GM12878 (cell line): ENCODE measurements at regions not wholly inside any gene's neighbourhood (a gene's known extent, or its start where the extent isn't known, plus 50 kb on each side); places are given as distances from the start of the nearest gene placed in this dataset.

ENCODE experiments used
- ATAC-seq: fragments of 200-7000 bp; cut with Tn5 transposase; 3 replicates; pipeline ENCODE4 v1.9.1; 2020; ENCODE audit warnings: mild to moderate bottlenecking, moderate library complexity
- BruUV-seq: library from RNA; stranded (reverse); fragments of 400-500 nt; replicated peaks from 2 replicates; lab custom pipeline; 2021; lab: Mats Ljungman, UMichigan
- CTCF ChIA-PET: fragments of 300-600 bp; sonication (Branson Sonifier 250); formaldehyde crosslinking; extraction: SDS; loops from one replicate; lab custom pipeline; 2021; ENCODE audit warnings: inconsistent platforms; lab: Yijun Ruan, JAX
- POLR2A ChIA-PET: fragments of 350-600 bp; formaldehyde crosslinking; extraction: SDS; loops from one replicate; lab custom pipeline; 2021; ENCODE audit warnings: inconsistent platforms; lab: Charles Lee
- RAD21 ChIA-PET: fragments of 300-600 bp; sonication (Branson Sonifier 250); formaldehyde crosslinking; loops from one replicate; lab custom pipeline; 2023; ENCODE audit warnings: antibody characterized with exemption; ENCODE audit not compliant: unreplicated experiment; lab: Charles Lee
- SMC1A ChIA-PET: fragments of 300-600 bp; sonication (Branson Sonifier 250); formaldehyde crosslinking; loops from one replicate; lab custom pipeline; 2023; ENCODE audit not compliant: unreplicated experiment, uncharacterized antibody; lab: Charles Lee
- DNase-seq: peaks from one replicate; pipeline ENCODE4 v3.0.0-alpha.2; 2011; ENCODE audit warnings: low read depth, low spot score
- FAIRE-seq: peaks from 3 replicates; lab custom pipeline; 2011; peaks lifted over from hg19 to GRCh38; lab: Jason Lieb, UNC
- H2AFZ ChIP-seq: 2 replicates; pipeline ENCODE4 v1.6.0; 2011; ENCODE audit warnings: low read depth, low read length, control low read depth; ENCODE audit not compliant: control insufficient read depth
- H3K27ac ChIP-seq: 2 replicates; pipeline ENCODE4 v1.5.1; 2011; ENCODE audit warnings: control low read depth; ENCODE audit not compliant: control insufficient read depth, insufficient read depth
- H3K27me3 ChIP-seq, 2 experiments: replicated peaks in 1 of 2; 2 replicates each; pipeline versions ENCODE4 v1.6.0 to v1.6.1; 2011; ENCODE audit warnings: low read length in 1 of 2; ENCODE audit not compliant: control insufficient read depth in 2 of 2, insufficient read depth in 2 of 2
- H3K36me3 ChIP-seq, 2 experiments: 2 replicates each; pipeline ENCODE4 v1.5.1; 2011; ENCODE audit warnings: low read length in 1 of 2; ENCODE audit not compliant: control insufficient read depth in 2 of 2, insufficient read depth in 2 of 2
- H3K4me1 ChIP-seq: 2 replicates; pipeline ENCODE4 v1.6.1; 2011; ENCODE audit warnings: mild to moderate bottlenecking, low read length, moderate library complexity, mixed read lengths; ENCODE audit not compliant: control insufficient read depth, insufficient read depth
- H3K4me2 ChIP-seq: 2 replicates; pipeline ENCODE4 v1.6.0; 2011; ENCODE audit warnings: control low read depth; ENCODE audit not compliant: control insufficient read depth, insufficient read depth
- H3K4me3 ChIP-seq: fragments of 200-600 bp; sonication (generic); 2 replicates; pipeline ENCODE4 v1.5.1; 2016
- H3K79me2 ChIP-seq: 2 replicates; pipeline ENCODE4 v1.6.0; 2011; ENCODE audit warnings: low read length; ENCODE audit not compliant: control insufficient read depth, insufficient read depth
- H3K9ac ChIP-seq: 2 replicates; pipeline ENCODE4 v1.8.0; 2011; ENCODE audit warnings: low read length, control low read depth, mixed read lengths; ENCODE audit not compliant: control insufficient read depth, insufficient read depth
- H3K9me3 ChIP-seq: replicated peaks from 3 replicates; pipeline ENCODE4 v1.5.1; 2011; ENCODE audit warnings: mild to moderate bottlenecking, low read length; ENCODE audit not compliant: control insufficient read depth, insufficient read depth
- H4K20me1 ChIP-seq: 2 replicates; pipeline ENCODE4 v1.6.0; 2011; ENCODE audit not compliant: control insufficient read depth, insufficient read depth
- BCL11A ChIP-seq: IDR thresholded peaks from 2 replicates; pipeline ENCODE4 v1.6.1; 2011; ENCODE audit warnings: low read depth, low read length
- BRCA1 ChIP-seq: IDR thresholded peaks from 2 replicates; pipeline ENCODE4 v1.6.1; 2011; ENCODE audit warnings: low read depth, low read length, improper control_type of control experiment
- CBX3 ChIP-seq: fragments of 200-600 bp; sonication (generic); IDR thresholded peaks from 2 replicates; pipeline ENCODE4 v1.6.1; 2016; ENCODE audit warnings: low read depth, borderline replicate concordance
- CREM ChIP-seq: IDR thresholded peaks from 2 replicates; pipeline ENCODE4 v1.6.1; 2014; ENCODE audit warnings: antibody characterized with exemption, low read depth
- DPF2 ChIP-seq: fragments of 450-650 bp; IDR thresholded peaks from 2 replicates; pipeline ENCODE4 v1.6.1; 2017; ENCODE audit warnings: mild to moderate bottlenecking
- HDGF ChIP-seq: fragments of 450-650 bp; IDR thresholded peaks from 2 replicates; pipeline ENCODE4 v1.6.1; 2016; ENCODE audit warnings: antibody characterized with exemption
- JUNB ChIP-seq: IDR thresholded peaks from 2 replicates; pipeline ENCODE4 v1.6.1; 2016; ENCODE audit warnings: antibody characterized with exemption, mild to moderate bottlenecking
- JUND ChIP-seq: IDR thresholded peaks from 2 replicates; pipeline ENCODE4 v1.6.1; 2012; ENCODE audit warnings: low read depth, mild to moderate bottlenecking, low read length, improper control_type of control experiment, moderate library complexity
- NFYA ChIP-seq: IDR thresholded peaks from 2 replicates; pipeline ENCODE4 v1.6.1; 2011; ENCODE audit warnings: low read depth, mild to moderate bottlenecking, low read length, improper control_type of control experiment, borderline replicate concordance
- POU2F2 ChIP-seq: IDR thresholded peaks from 3 replicates; pipeline ENCODE4 v1.6.1; 2011; ENCODE audit warnings: low read depth, mild to moderate bottlenecking, low read length, borderline replicate concordance
- RAD51 ChIP-seq: fragments of 450-650 bp; IDR thresholded peaks from 2 replicates; pipeline ENCODE4 v1.6.1; 2016; ENCODE audit warnings: moderate library complexity, mild to moderate bottlenecking, inconsistent platforms
- RB1 ChIP-seq: fragments of 450-650 bp; formaldehyde crosslinking; IDR thresholded peaks from 2 replicates; pipeline ENCODE4 v1.6.1; 2017; ENCODE audit warnings: mild to moderate bottlenecking, borderline replicate concordance
- RBBP5 ChIP-seq: fragments of 200-600 bp; sonication (generic); conservative IDR thresholded peaks from 2 replicates; pipeline ENCODE4 v1.6.1; 2016
- SP1 ChIP-seq: IDR thresholded peaks from one replicate; pipeline ENCODE4 v1.6.1; 2011; ENCODE audit warnings: low read depth, low read length
- SREBF1 ChIP-seq: IDR thresholded peaks from 2 replicates; pipeline ENCODE4 v1.6.1; 2012; ENCODE audit warnings: mild to moderate bottlenecking, low read length
- TCF7 ChIP-seq: IDR thresholded peaks from 2 replicates; pipeline ENCODE4 v1.6.1; 2014; ENCODE audit warnings: antibody characterized with exemption, borderline replicate concordance
- WRNIP1 ChIP-seq: IDR thresholded peaks from 2 replicates; pipeline ENCODE4 v1.6.1; 2011; ENCODE audit warnings: low read depth, low read length, improper control_type of control experiment, borderline replicate concordance
- WGBS: methylation state at CpG from one replicate; pipeline ENCODE4 v1.1.6; 2016; ENCODE audit warnings: low lambda C conversion rate; ENCODE audit not compliant: insufficient replicate concordance, insufficient coverage; ENCODE audit errors: missing lambda C conversion rate; 5-methylcytosine and 5-hydroxymethylcytosine counted together
- in situ Hi-C: fragments of 300-500 bp; cut with MboI; formaldehyde crosslinking; loops from 9 replicates; pipeline ENCODE4 v1.14.3; 2018; ENCODE audit warnings: mixed read lengths
- intact Hi-C: fragments of 100-400 bp; cut with micrococcal nuclease; formaldehyde crosslinking; loops from one replicate; pipeline ENCODE4 v1.14.2; 2022; ENCODE audit not compliant: unreplicated experiment
- TF ChIP-seq, protein P1 (sequence below): fragments of 450-650 bp; conservative IDR thresholded peaks from 2 replicates; pipeline ENCODE4 v1.6.1; 2017; ENCODE audit warnings: mild to moderate bottlenecking, moderate library complexity

DNA sequence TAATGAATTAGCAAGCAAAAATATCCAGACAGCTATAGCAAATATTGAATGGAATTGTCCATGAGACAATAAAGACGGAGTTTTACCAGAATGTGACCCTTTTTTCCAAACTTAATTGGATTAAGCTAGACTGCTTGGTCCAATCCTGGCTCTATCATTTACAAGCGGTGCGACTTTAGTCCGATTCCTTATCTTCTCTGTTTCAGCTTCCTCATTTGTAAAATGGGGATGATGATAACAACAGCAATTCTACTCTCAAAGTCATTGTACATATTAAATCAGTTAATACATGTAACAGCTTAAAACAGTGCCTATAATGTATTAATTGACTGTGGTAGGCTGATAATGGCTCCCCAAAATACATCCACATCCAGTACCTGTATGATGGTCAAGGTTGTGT is 62.1 kb upstream of the CRBN start:
- H3K4me2 ChIP-seq = no peak overlapping the region
- ChIA-PET CTCF (interaction anchor here (0.7 to 1.1 kb wide), 2 partner anchors 60 to 1047 kb away, joined by 3 read pairs; no protein-coding TSS in a partner anchor), SMC1A (interaction anchor here (0.7 to 1.3 kb wide), 3 partner anchors 10 to 16 kb away, joined by 3 read pairs; no protein-coding TSS in a partner anchor), POLR2A (interaction anchor here (0.5 kb wide), 1 partner anchor 88 kb away, joined by 3 read pairs; no protein-coding TSS in a partner anchor), RAD21 (interaction anchor here (0.8 to 3.9 kb wide), 2 partner anchors 20 to 41 kb away, joined by 4 to 14 read pairs; no protein-coding TSS in a partner anchor)
- intact Hi-C loops = no loop called here
- H3K9ac ChIP-seq = no peak overlapping the region
- no peak overlapping the region for H3K27ac ChIP-seq
- no peak for TF ChIP-seq JUNB
- TF ChIP-seq CREM = no peak
- no peak for TF ChIP-seq DPF2
- no peak for TF ChIP-seq NFYA
- TF ChIP-seq WRNIP1 = no peak
- no peak for TF ChIP-seq RBBP5
- no peak for TF ChIP-seq SP1
- no peak for TF ChIP-seq BCL11A
- no peak for TF ChIP-seq RB1
- TF ChIP-seq BRCA1 = no peak
- TF ChIP-seq HDGF = no peak
- no peak for TF ChIP-seq RAD51
- no peak for TF ChIP-seq JUND
- no peak for TF ChIP-seq TCF7
- no peak for TF ChIP-seq POU2F2
- TF ChIP-seq, protein P1, sequence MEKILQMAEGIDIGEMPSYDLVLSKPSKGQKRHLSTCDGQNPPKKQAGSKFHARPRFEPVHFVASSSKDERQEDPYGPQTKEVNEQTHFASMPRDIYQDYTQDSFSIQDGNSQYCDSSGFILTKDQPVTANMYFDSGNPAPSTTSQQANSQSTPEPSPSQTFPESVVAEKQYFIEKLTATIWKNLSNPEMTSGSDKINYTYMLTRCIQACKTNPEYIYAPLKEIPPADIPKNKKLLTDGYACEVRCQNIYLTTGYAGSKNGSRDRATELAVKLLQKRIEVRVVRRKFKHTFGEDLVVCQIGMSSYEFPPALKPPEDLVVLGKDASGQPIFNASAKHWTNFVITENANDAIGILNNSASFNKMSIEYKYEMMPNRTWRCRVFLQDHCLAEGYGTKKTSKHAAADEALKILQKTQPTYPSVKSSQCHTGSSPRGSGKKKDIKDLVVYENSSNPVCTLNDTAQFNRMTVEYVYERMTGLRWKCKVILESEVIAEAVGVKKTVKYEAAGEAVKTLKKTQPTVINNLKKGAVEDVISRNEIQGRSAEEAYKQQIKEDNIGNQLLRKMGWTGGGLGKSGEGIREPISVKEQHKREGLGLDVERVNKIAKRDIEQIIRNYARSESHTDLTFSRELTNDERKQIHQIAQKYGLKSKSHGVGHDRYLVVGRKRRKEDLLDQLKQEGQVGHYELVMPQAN = no peak
- no peak for TF ChIP-seq CBX3
- TF ChIP-seq SREBF1 = no peak
- 69% methylated on average over 4 of the region's 4 CpGs for WGBS
- no peak for DNase-seq
- no peak for ATAC-seq
- no peak overlapping the region for H2AFZ ChIP-seq
- no TSS peak for BruUV-seq
- H3K79me2 ChIP-seq = no peaks in the 10 kb centered on the region
- in situ Hi-C loops = no loop called here
- H4K20me1 ChIP-seq = no peaks in the 10 kb centered on the region
- no peaks in the 10 kb centered on the region for H3K9me3 ChIP-seq
- no peaks in the 10 kb centered on the region for H3K4me1 ChIP-seq
- no peak overlapping the region for H3K4me3 ChIP-seq
- no peaks in the 10 kb centered on the region; a peak in 1 of 4 replicates for H3K27me3 ChIP-seq
- no peak for FAIRE-seq
- no peaks in the 10 kb centered on the region for H3K36me3 ChIP-seq
